OCI-LY3 (cell line): ENCODE measurements at regions not wholly inside any gene's neighbourhood (a gene's known extent, or its start where the extent isn't known, plus 50 kb on each side); places are given as distances from the start of the nearest gene placed in this dataset.

Source experiments
- EZH2phosphoT487 ChIP-seq: fragments of 200-600 bp; shearing (Covaris generic); IDR thresholded peaks from 2 replicates; pipeline ENCODE4 v1.6.1; 2018; ENCODE audit warnings: antibody characterized with exemption, mixed run types, low read depth
- TF ChIP-seq, protein P1 (sequence below): fragments of 200-600, 300-600 bp; sonication (generic); IDR thresholded peaks from 2 replicates; pipeline ENCODE4 v1.5.1; 2014; ENCODE audit warnings: antibody characterized with exemption, low read length, low read depth

DNA sequence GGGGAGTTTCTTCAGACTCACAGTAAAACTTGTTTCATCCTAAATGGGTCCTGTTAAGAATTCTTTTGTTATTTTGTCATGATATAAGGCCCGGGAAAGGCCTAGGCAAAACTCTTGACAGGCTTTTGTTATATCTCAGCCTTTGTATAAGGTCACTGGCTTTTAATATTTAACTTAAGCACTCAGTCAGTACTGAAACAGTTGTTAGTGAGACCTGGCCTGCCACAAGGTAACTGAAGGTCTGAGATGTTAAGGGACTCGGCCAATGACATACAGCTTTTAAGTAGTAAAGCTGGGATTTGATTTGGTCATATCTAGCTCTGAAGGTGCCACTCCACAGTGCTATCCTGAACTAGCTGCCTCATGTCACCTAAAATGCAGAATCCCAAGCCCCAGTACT is 57.2 kb upstream of the STEAP4 start:
- TF ChIP-seq, protein P1, sequence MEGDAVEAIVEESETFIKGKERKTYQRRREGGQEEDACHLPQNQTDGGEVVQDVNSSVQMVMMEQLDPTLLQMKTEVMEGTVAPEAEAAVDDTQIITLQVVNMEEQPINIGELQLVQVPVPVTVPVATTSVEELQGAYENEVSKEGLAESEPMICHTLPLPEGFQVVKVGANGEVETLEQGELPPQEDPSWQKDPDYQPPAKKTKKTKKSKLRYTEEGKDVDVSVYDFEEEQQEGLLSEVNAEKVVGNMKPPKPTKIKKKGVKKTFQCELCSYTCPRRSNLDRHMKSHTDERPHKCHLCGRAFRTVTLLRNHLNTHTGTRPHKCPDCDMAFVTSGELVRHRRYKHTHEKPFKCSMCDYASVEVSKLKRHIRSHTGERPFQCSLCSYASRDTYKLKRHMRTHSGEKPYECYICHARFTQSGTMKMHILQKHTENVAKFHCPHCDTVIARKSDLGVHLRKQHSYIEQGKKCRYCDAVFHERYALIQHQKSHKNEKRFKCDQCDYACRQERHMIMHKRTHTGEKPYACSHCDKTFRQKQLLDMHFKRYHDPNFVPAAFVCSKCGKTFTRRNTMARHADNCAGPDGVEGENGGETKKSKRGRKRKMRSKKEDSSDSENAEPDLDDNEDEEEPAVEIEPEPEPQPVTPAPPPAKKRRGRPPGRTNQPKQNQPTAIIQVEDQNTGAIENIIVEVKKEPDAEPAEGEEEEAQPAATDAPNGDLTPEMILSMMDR = no peak
- TF ChIP-seq EZH2phosphoT487 = no peak
